Upper lobe of right lung (tissue), 1 donor: ENCODE measurements at regions not wholly inside any gene's neighbourhood (a gene's known extent, or its start where the extent isn't known, plus 50 kb on each side); places are given as distances from the start of the nearest gene placed in this dataset.
A peak's percentile ranks its signal among the peaks of the same experiment; 100 is the strongest.

Experiments
- ATAC-seq: fragments of 200-7000 bp; cut with Tn5 transposase; one replicate; pipeline ENCODE4 v1.9.1; 2020; ENCODE audit warnings: mild to moderate bottlenecking, moderate library complexity
- DNase-seq: peaks from one replicate; pipeline ENCODE4 v3.0.0-alpha.2; 2020
- H3K27ac ChIP-seq: fragments of 200-600 bp; one replicate; pipeline ENCODE4 v1.8.0; 2022
- H3K27me3 ChIP-seq: fragments of 200-600 bp; one replicate; pipeline ENCODE4 v1.8.0; 2022; ENCODE audit warnings: mild to moderate bottlenecking
- H3K36me3 ChIP-seq: fragments of 200-600 bp; one replicate; pipeline ENCODE4 v1.8.0; 2022
- H3K4me1 ChIP-seq: fragments of 200-600 bp; one replicate; pipeline ENCODE4 v1.8.0; 2022
- H3K4me3 ChIP-seq: fragments of 200-600 bp; one replicate; pipeline ENCODE4 v1.8.0; 2022; ENCODE audit warnings: mild to moderate bottlenecking
- H3K9me3 ChIP-seq: fragments of 200-600 bp; one replicate; pipeline ENCODE4 v1.8.0; 2022
- CTCF ChIP-seq: fragments of 200-600 bp; IDR thresholded peaks from one replicate; pipeline ENCODE4 v1.8.0; 2022; ENCODE audit warnings: antibody characterized with exemption
- intact Hi-C: fragments of 100-400 bp; cut with DNase I; formaldehyde crosslinking; loops from one replicate; pipeline ENCODE4 v1.11.0; 2022
- donor health status: DM: no; HTN: yes; CAD: no; lungs with severe emphysema.

- peaks cover 15% of the 10 kb centered on the region for H3K4me1 ChIP-seq
- peak overlapping the region; percentile 39 for H3K27ac ChIP-seq
- H3K9me3 ChIP-seq = no peaks in the 10 kb centered on the region
- intact Hi-C loops = no loop called here
- H3K27me3 ChIP-seq = no peaks in the 10 kb centered on the region
- no peaks in the 10 kb centered on the region for H3K36me3 ChIP-seq
- no peak for TF ChIP-seq CTCF
- DNase-seq (no peak), ATAC-seq (no peak)
- peak overlapping the region; percentile 71 for H3K4me3 ChIP-seq
Measured at GRCh38 chr7:25952261-25953057, 199.5 kb upstream of the NFE2L3 start.

GRCh38 chr7:25953859-25954258 lies 198.1 kb upstream of the NFE2L3 start:
- intact Hi-C loops = no loop called here
- Histone ChIP-seq H3K9me3 (no peaks in the 10 kb centered on the region), H3K27ac (no peak overlapping the region), H3K36me3 (no peaks in the 10 kb centered on the region), H3K4me3 (no peak overlapping the region), H3K4me1 (peaks cover 15% of the 10 kb centered on the region), H3K27me3 (no peaks in the 10 kb centered on the region)
- no peak for TF ChIP-seq CTCF
- no peak for DNase-seq
- no peak for ATAC-seq

- intact Hi-C loops = no loop called here
- ATAC-seq (no peak), DNase-seq (no peak)
- TF ChIP-seq CTCF = no peak
- Histone ChIP-seq H3K27me3 (no peaks in the 10 kb centered on the region), H3K27ac (no peak overlapping the region), H3K4me3 (no peak overlapping the region), H3K9me3 (no peaks in the 10 kb centered on the region), H3K36me3 (no peaks in the 10 kb centered on the region), H3K4me1 (peaks cover 11% of the 10 kb centered on the region)
Measured at GRCh38 chr7:25954395-25954794, 197.6 kb upstream of the NFE2L3 start.

- ATAC-seq (no peak), DNase-seq (no peak)
- Histone ChIP-seq H3K27ac (no peak overlapping the region), H3K9me3 (no peaks in the 10 kb centered on the region), H3K36me3 (no peaks in the 10 kb centered on the region), H3K4me3 (no peak overlapping the region), H3K27me3 (peaks cover 14% of the 10 kb centered on the region), H3K4me1 (no peaks in the 10 kb centered on the region)
- intact Hi-C loops = no loop called here
- TF ChIP-seq CTCF = no peak
Measured at GRCh38 chr7:25959168-25959734, 192.7 kb upstream of the NFE2L3 start.

- H3K9me3 ChIP-seq = no peaks in the 10 kb centered on the region
- no peak for TF ChIP-seq CTCF
- DNase-seq (no peak), ATAC-seq (no peak)
- no peak overlapping the region for H3K27ac ChIP-seq
- no peaks in the 10 kb centered on the region for H3K36me3 ChIP-seq
- H3K27me3 ChIP-seq = peaks cover 32% of the 10 kb centered on the region
- H3K4me3 ChIP-seq = no peak overlapping the region
- no peaks in the 10 kb centered on the region for H3K4me1 ChIP-seq
- intact Hi-C loops = no loop called here
Measured at GRCh38 chr7:25963733-25964132, 188.3 kb upstream of the NFE2L3 start.
